HCT116 (cell line): ENCODE measurements at regions not wholly inside any gene's neighbourhood (a gene's known extent, or its start where the extent isn't known, plus 50 kb on each side); places are given as distances from the start of the nearest gene placed in this dataset.

Experiments
- ATAC-seq: fragments of 200-7000 bp; cut with Tn5 transposase; 2 replicates; pipeline ENCODE4 v1.9.1; 2020; ENCODE audit warnings: mild to moderate bottlenecking, moderate library complexity
- BruUV-seq: library from RNA; stranded (reverse); fragments of 400-500 nt; replicated peaks from 2 replicates; lab custom pipeline; 2021; lab: Mats Ljungman, UMichigan
- CTCF ChIA-PET: fragments of 300-600 bp; sonication (Branson Sonifier 250); formaldehyde crosslinking; loops from one replicate; lab custom pipeline; 2021; ENCODE audit warnings: antibody characterized with exemption; lab: Charles Lee
- POLR2A ChIA-PET: fragments of 300-600, 350-600 bp; sonication (Branson Sonifier 250); formaldehyde crosslinking; loops from one replicate; lab custom pipeline; 2021; ENCODE audit warnings: antibody characterized with exemption; lab: Charles Lee
- RAD21 ChIA-PET, 2 experiments: fragments of 300-600 bp; sonication (Branson Sonifier 250); formaldehyde crosslinking; loops; one replicate each; lab custom pipeline; 2023; ENCODE audit warnings: low total read pairs in 2 of 2; ENCODE audit not compliant: uncharacterized antibody in 2 of 2, unreplicated experiment in 2 of 2, low non-redundant PET in 1 of 2; lab: Charles Lee
- DNase-seq: peaks from one replicate; pipeline ENCODE4 v3.0.0-alpha.2; 2010; ENCODE audit warnings: low read depth, low spot score
- H2AFZ ChIP-seq: fragments of 200-600 bp; shearing (Covaris generic), sonication (generic); 2 replicates; pipeline ENCODE4 v1.6.1; 2017; ENCODE audit warnings: low read depth, mixed run types, mixed read lengths, antibody characterized with exemption, low read length; ENCODE audit not compliant: poor library complexity, severe bottlenecking
- H3K27ac ChIP-seq: 2 replicates; pipeline ENCODE4 v1.5.1; 2012; ENCODE audit warnings: low read depth, low read length
- H3K27me3 ChIP-seq: fragments of 200-600 bp; sonication (generic); 2 replicates; pipeline ENCODE4 v1.6.1; 2016; ENCODE audit warnings: mixed run types, low read length, mixed read lengths; ENCODE audit not compliant: insufficient read depth
- H3K36me3 ChIP-seq, 2 experiments: fragments of 200-500 bp in 1 of 2; fragments of 200-600 bp in 1 of 2; sonication (Bioruptor generic) in 1 of 2; sonication (generic) in 1 of 2; 2 replicates each; pipeline versions ENCODE4 v1.5.1 to v1.6.1; 2014 to 2016; ENCODE audit warnings: low read length in 2 of 2, inconsistent platforms in 1 of 2, mixed read lengths in 1 of 2, mixed run types in 1 of 2; ENCODE audit not compliant: insufficient read depth in 2 of 2, control insufficient read depth in 1 of 2
- H3K4me1 ChIP-seq, 2 experiments: fragments of 200-600 bp in 1 of 2; sonication (generic) in 1 of 2; 2 replicates each; pipeline versions ENCODE4 v1.5.1 to v1.6.1; 2012 to 2017; ENCODE audit warnings: low read length in 2 of 2, inconsistent platforms in 1 of 2, mild to moderate bottlenecking in 1 of 2, mixed read lengths in 1 of 2, mixed run types in 1 of 2, moderate library complexity in 1 of 2; ENCODE audit not compliant: insufficient read depth in 2 of 2, control insufficient read depth in 1 of 2
- H3K4me2 ChIP-seq: fragments of 200-600 bp; sonication (generic); 2 replicates; pipeline ENCODE4 v1.6.1; 2017; ENCODE audit warnings: mixed run types, low read length, mixed read lengths
- H3K4me3 ChIP-seq, 2 experiments: fragments of 200-600 bp in 1 of 2; sonication (generic) in 1 of 2; replicated peaks in 1 of 2; 2 replicates each; pipeline ENCODE4 v1.5.1; 2011 to 2016; ENCODE audit warnings: low read length in 2 of 2, control low read depth in 1 of 2, low read depth in 1 of 2, mild to moderate bottlenecking in 1 of 2, mixed read lengths in 1 of 2, mixed run types in 1 of 2
- H3K79me2 ChIP-seq: fragments of 200-600 bp; sonication (generic); 2 replicates; pipeline ENCODE4 v1.6.1; 2017; ENCODE audit warnings: mild to moderate bottlenecking, mixed run types, low read length, moderate library complexity, mixed read lengths; ENCODE audit not compliant: insufficient read depth
- H3K9ac ChIP-seq: fragments of 200-600 bp; sonication (generic); 2 replicates; pipeline ENCODE4 v1.6.1; 2016; ENCODE audit warnings: low read length, mixed read lengths
- H3K9me2 ChIP-seq: fragments of 200-600 bp; sonication (generic), shearing (Covaris generic); 2 replicates; pipeline ENCODE4 v1.6.1; 2017; ENCODE audit warnings: mixed run types, mild to moderate bottlenecking, moderate library complexity; ENCODE audit not compliant: insufficient read depth
- H3K9me3 ChIP-seq, 2 experiments: fragments of 200-500 bp in 1 of 2; fragments of 200-600 bp in 1 of 2; sonication (Bioruptor generic) in 1 of 2; sonication (generic) in 1 of 2; 2 replicates each; pipeline ENCODE4 v1.6.1; 2014 to 2017; ENCODE audit warnings: low read length in 2 of 2, mixed read lengths in 2 of 2, inconsistent platforms in 1 of 2, low read depth in 1 of 2, mild to moderate bottlenecking in 1 of 2, mixed run types in 1 of 2, moderate library complexity in 1 of 2; ENCODE audit not compliant: control insufficient read depth in 1 of 2, insufficient read depth in 1 of 2
- H4K20me1 ChIP-seq: fragments of 200-600 bp; sonication (generic), shearing (Covaris generic); 2 replicates; pipeline ENCODE4 v1.6.1; 2017; ENCODE audit warnings: mixed run types, mild to moderate bottlenecking, moderate library complexity; ENCODE audit not compliant: insufficient read depth
- CBX3 ChIP-seq: IDR thresholded peaks from 2 replicates; pipeline ENCODE4 v1.6.1; 2012; ENCODE audit warnings: low read depth
- ELF1 ChIP-seq: IDR thresholded peaks from 2 replicates; pipeline ENCODE4 v1.6.1; 2012; ENCODE audit warnings: low read depth, borderline replicate concordance
- EZH2 ChIP-seq: fragments of 200-600 bp; sonication (generic); IDR thresholded peaks from 2 replicates; pipeline ENCODE4 v1.6.1; 2017; ENCODE audit warnings: antibody characterized with exemption, mixed run types
- EZH2phosphoT487 ChIP-seq: fragments of 200-600 bp; IDR thresholded peaks from 2 replicates; pipeline ENCODE4 v1.6.1; 2018; ENCODE audit warnings: antibody characterized with exemption, borderline replicate concordance
- FOSL1 ChIP-seq: IDR thresholded peaks from 2 replicates; pipeline ENCODE4 v1.6.1; 2012; ENCODE audit warnings: low read depth
- JUND ChIP-seq: IDR thresholded peaks from 2 replicates; pipeline ENCODE4 v1.6.1; 2012
- POLR2A ChIP-seq: IDR thresholded peaks from 2 replicates; pipeline ENCODE4 v1.7.0; 2011; ENCODE audit warnings: borderline replicate concordance; ENCODE audit not compliant: insufficient read depth, insufficient read length; ENCODE audit errors: extremely low read depth
- POLR2AphosphoS5 ChIP-seq: IDR thresholded peaks from 2 replicates; pipeline ENCODE4 v1.6.1; 2011; ENCODE audit warnings: mild to moderate bottlenecking, low read depth, low read length, moderate library complexity
- RAD21 ChIP-seq: IDR thresholded peaks from 2 replicates; pipeline ENCODE4 v1.6.1; 2012; ENCODE audit warnings: low read depth, mild to moderate bottlenecking
- SP1 ChIP-seq: IDR thresholded peaks from 2 replicates; pipeline ENCODE4 v1.6.1; 2012; ENCODE audit warnings: low read depth
- SRF ChIP-seq: IDR thresholded peaks from 2 replicates; pipeline ENCODE4 v1.6.1; 2012; ENCODE audit warnings: low read depth
- ZFX ChIP-seq: fragments of 450-650 bp; IDR thresholded peaks from 2 replicates; pipeline ENCODE4 v1.6.1; 2017
- ZNF274 ChIP-seq: fragments of 200-500 bp; sonication (Bioruptor generic); IDR thresholded peaks from 2 replicates; pipeline ENCODE4 v1.6.1; 2014; ENCODE audit warnings: mild to moderate bottlenecking, low read depth, low read length, inconsistent platforms
- intact Hi-C: fragments of 100-400 bp; cut with micrococcal nuclease; formaldehyde crosslinking; loops from 2 replicates; pipeline ENCODE4 v1.10.0; 2022
- TF ChIP-seq, protein P1 (sequence below): IDR thresholded peaks from 2 replicates; pipeline ENCODE4 v1.6.1; 2012; ENCODE audit warnings: low read depth

DNA sequence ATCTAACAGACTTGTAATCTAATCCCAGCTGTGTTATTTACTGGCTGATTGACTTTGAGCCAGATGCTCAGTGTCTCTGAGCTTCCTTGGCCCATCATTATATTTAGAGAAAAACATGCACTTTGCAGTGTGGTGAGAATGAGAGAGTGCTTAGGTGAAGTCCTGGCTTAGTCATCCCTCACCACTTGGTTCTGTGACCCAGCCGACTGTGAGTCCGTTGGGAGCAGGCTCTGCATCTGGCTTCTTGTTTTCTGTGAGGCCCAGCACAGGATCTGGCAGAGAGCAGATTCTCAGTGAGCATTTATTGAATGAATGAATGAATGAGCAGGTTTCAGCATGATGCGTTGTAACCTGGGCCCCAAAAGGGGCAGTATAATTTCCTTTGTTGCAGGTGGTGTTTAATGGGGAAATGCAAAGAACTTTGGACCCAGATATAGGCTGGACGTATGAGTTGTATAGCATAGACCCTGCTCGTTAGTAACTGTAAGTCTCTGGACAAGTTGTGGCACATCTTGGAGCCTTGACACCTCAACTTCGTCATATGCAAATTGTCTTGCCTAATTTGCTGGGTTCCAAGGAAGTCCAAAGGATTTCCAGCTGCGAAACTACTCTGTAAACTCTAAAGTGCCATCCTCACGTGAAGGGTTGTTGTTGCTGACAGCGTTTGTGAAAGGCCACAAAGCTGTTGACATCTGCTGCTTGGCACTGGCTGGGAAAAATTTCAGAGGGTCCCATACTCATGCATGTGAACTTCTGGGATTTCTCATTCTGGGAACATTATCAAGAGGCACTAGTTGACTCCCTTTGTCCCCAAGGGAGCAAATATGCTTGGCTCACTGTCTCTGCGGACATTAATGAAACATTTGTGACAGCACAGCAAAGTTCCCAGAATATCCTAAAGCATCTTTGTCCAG, 138.8 kb upstream of the USP24 start:
- CTCF ChIA-PET, result interaction anchor here (2.9 kb wide), 1 partner anchor 22 kb away, joined by 10 read pairs; no protein-coding TSS in a partner anchor

More for the DNA sequence above, 138.8 kb upstream of the USP24 start:
- Histone ChIP-seq H3K4me3 (no peak overlapping the region), H3K4me2 (no peak overlapping the region), H4K20me1 (no peaks in the 10 kb centered on the region), H3K9me3 (no peaks in the 10 kb centered on the region), H3K4me1 (no peaks in the 10 kb centered on the region), H3K27me3 (no peaks in the 10 kb centered on the region), H3K9me2 (no peaks in the 10 kb centered on the region), H2AFZ (no peak overlapping the region), H3K27ac (no peak overlapping the region), H3K79me2 (no peaks in the 10 kb centered on the region), H3K9ac (no peak overlapping the region), H3K36me3 (no peaks in the 10 kb centered on the region)
- ATAC-seq (no peak), DNase-seq (no peak)
- intact Hi-C loops, result no loop called here
- POLR2A ChIA-PET, result no interaction called here
- RAD21 ChIA-PET, result no interaction called here
- BruUV-seq, result no TSS peak
- no peak for TF ChIP-seq RAD21
- no peak for TF ChIP-seq JUND
- TF ChIP-seq EZH2phosphoT487, result no peak
- no peak for TF ChIP-seq EZH2
- TF ChIP-seq SP1, result no peak
- no peak for TF ChIP-seq ELF1
- TF ChIP-seq SRF, result no peak
- TF ChIP-seq, protein P1, sequence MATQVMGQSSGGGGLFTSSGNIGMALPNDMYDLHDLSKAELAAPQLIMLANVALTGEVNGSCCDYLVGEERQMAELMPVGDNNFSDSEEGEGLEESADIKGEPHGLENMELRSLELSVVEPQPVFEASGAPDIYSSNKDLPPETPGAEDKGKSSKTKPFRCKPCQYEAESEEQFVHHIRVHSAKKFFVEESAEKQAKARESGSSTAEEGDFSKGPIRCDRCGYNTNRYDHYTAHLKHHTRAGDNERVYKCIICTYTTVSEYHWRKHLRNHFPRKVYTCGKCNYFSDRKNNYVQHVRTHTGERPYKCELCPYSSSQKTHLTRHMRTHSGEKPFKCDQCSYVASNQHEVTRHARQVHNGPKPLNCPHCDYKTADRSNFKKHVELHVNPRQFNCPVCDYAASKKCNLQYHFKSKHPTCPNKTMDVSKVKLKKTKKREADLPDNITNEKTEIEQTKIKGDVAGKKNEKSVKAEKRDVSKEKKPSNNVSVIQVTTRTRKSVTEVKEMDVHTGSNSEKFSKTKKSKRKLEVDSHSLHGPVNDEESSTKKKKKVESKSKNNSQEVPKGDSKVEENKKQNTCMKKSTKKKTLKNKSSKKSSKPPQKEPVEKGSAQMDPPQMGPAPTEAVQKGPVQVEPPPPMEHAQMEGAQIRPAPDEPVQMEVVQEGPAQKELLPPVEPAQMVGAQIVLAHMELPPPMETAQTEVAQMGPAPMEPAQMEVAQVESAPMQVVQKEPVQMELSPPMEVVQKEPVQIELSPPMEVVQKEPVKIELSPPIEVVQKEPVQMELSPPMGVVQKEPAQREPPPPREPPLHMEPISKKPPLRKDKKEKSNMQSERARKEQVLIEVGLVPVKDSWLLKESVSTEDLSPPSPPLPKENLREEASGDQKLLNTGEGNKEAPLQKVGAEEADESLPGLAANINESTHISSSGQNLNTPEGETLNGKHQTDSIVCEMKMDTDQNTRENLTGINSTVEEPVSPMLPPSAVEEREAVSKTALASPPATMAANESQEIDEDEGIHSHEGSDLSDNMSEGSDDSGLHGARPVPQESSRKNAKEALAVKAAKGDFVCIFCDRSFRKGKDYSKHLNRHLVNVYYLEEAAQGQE, result no peak
- no peak for TF ChIP-seq FOSL1
- no peak for TF ChIP-seq ZFX
- no peak for TF ChIP-seq POLR2A
- TF ChIP-seq ZNF274, result no peak
- no peak for TF ChIP-seq CBX3
- no peak for TF ChIP-seq POLR2AphosphoS5
